GM23338 (cell line): ENCODE measurements at regions not wholly inside any gene's neighbourhood (a gene's known extent, or its start where the extent isn't known, plus 50 kb on each side); places are given as distances from the start of the nearest gene placed in this dataset.

ENCODE experiments used
- ATAC-seq: fragments of 200-7000 bp; cut with Tn5 transposase; 3 replicates; pipeline ENCODE4 v1.9.1; 2020
- DNase-seq: peaks from one replicate; pipeline ENCODE4 v3.0.0-alpha.2; 2015; ENCODE audit warnings: low spot score
- H2AFZ ChIP-seq: fragments of 200-600 bp; sonication (generic); 2 replicates; pipeline ENCODE4 v1.8.0; 2016; ENCODE audit warnings: antibody characterized with exemption, mild to moderate bottlenecking, moderate library complexity
- H3F3A ChIP-seq: fragments of 200-600 bp; sonication (generic); replicated peaks from 2 replicates; pipeline ENCODE4 v1.8.0; 2017; ENCODE audit warnings: antibody characterized with exemption, mixed run types, low read depth
- H3K27ac ChIP-seq: fragments of 200-600 bp; sonication (generic); 2 replicates; pipeline ENCODE4 v1.6.1; 2016; ENCODE audit warnings: low read depth
- H3K27me3 ChIP-seq: fragments of 200-600 bp; sonication (generic); 2 replicates; pipeline ENCODE4 v1.8.0; 2016; ENCODE audit warnings: mild to moderate bottlenecking, mixed run types, moderate library complexity; ENCODE audit not compliant: insufficient read depth
- H3K36me3 ChIP-seq: fragments of 200-600 bp; sonication (generic); 2 replicates; pipeline ENCODE4 v1.8.0; 2016; ENCODE audit warnings: mild to moderate bottlenecking; ENCODE audit not compliant: insufficient read depth
- H3K4me1 ChIP-seq: fragments of 200-600 bp; sonication (generic); 2 replicates; pipeline ENCODE4 v1.8.0; 2016; ENCODE audit warnings: mild to moderate bottlenecking, moderate library complexity; ENCODE audit not compliant: insufficient read depth
- H3K4me2 ChIP-seq: fragments of 200-600 bp; sonication (generic); 2 replicates; pipeline ENCODE4 v1.7.1; 2017; ENCODE audit warnings: mixed run types
- H3K4me3 ChIP-seq: fragments of 200-600 bp; sonication (generic); 2 replicates; pipeline ENCODE4 v1.6.1; 2016; ENCODE audit warnings: mixed run types
- H3K79me2 ChIP-seq: fragments of 200-600 bp; sonication (generic); replicated peaks from 2 replicates; pipeline ENCODE4 v1.8.0; 2017; ENCODE audit warnings: mild to moderate bottlenecking; ENCODE audit not compliant: insufficient read depth
- H3K9me2 ChIP-seq: fragments of 200-600 bp; sonication (generic); 2 replicates; pipeline ENCODE4 v1.8.0; 2017; ENCODE audit not compliant: insufficient read depth
- H4K20me1 ChIP-seq: fragments of 200-600 bp; sonication (generic); replicated peaks from 2 replicates; pipeline ENCODE4 v1.8.0; 2017; ENCODE audit warnings: mild to moderate bottlenecking; ENCODE audit not compliant: insufficient read depth
- H3K27ac Mint-ChIP-seq: 2 replicates; pipeline ENCODE4 v1.8.0; 2020; ENCODE audit warnings: inconsistent platforms, mild to moderate bottlenecking, moderate library complexity, mixed read lengths
- H3K27me3 Mint-ChIP-seq: 3 replicates; pipeline ENCODE4 v1.8.0; 2022; ENCODE audit warnings: low read depth, mild to moderate bottlenecking, moderate library complexity, mixed read lengths, inconsistent platforms; ENCODE audit not compliant: insufficient read depth, poor library complexity
- H3K36me3 Mint-ChIP-seq: 3 replicates; pipeline ENCODE4 v1.8.0; 2021; ENCODE audit warnings: low read depth, mild to moderate bottlenecking, inconsistent platforms, moderate library complexity, mixed read lengths
- H3K4me1 Mint-ChIP-seq: 3 replicates; pipeline ENCODE4 v1.8.0; 2020; ENCODE audit warnings: mild to moderate bottlenecking, inconsistent platforms, mixed read lengths
- H3K4me3 Mint-ChIP-seq: 3 replicates; pipeline ENCODE4 v1.8.0; 2021; ENCODE audit warnings: moderate library complexity, mild to moderate bottlenecking, inconsistent platforms, mixed read lengths
- H3K9me3 Mint-ChIP-seq: 3 replicates; pipeline ENCODE4 v1.8.0; 2020; ENCODE audit warnings: moderate library complexity, mild to moderate bottlenecking, inconsistent platforms, mixed read lengths
- CREB1 ChIP-seq: fragments of 250-450 bp; sonication (Bioruptor Pico); IDR thresholded peaks from 2 replicates; pipeline ENCODE4 v1.5.0; 2020; ENCODE audit warnings: low read depth, mild to moderate bottlenecking, moderate library complexity
- EZH2 ChIP-seq: fragments of 200-600 bp; sonication (generic); IDR thresholded peaks from one replicate; pipeline ENCODE4 v1.8.0; 2017; ENCODE audit warnings: antibody characterized with exemption, mild to moderate bottlenecking, low read depth; ENCODE audit not compliant: unreplicated experiment
- EZH2phosphoT487 ChIP-seq: fragments of 200-600 bp; sonication (generic); IDR thresholded peaks from one replicate; pipeline ENCODE4 v1.8.1; 2018; ENCODE audit warnings: antibody characterized with exemption; ENCODE audit not compliant: unreplicated experiment
- JUNB ChIP-seq: IDR thresholded peaks from one replicate; pipeline ENCODE4 v1.6.1; 2016; ENCODE audit warnings: antibody characterized with exemption; ENCODE audit not compliant: unreplicated experiment
- NANOG ChIP-seq: IDR thresholded peaks from 2 replicates; pipeline ENCODE4 v1.6.1; 2016; ENCODE audit warnings: antibody characterized with exemption, borderline replicate concordance
- POLR2AphosphoS5 ChIP-seq: IDR thresholded peaks from 2 replicates; pipeline ENCODE4 v1.6.1; 2016; ENCODE audit warnings: antibody characterized with exemption, low read depth
- STAT1 ChIP-seq: IDR thresholded peaks from one replicate; pipeline ENCODE4 v1.6.1; 2016; ENCODE audit warnings: antibody characterized with exemption; ENCODE audit not compliant: unreplicated experiment
- ZNF114 ChIP-seq: fragments of 250-450 bp; sonication (Bioruptor Pico); IDR thresholded peaks from 2 replicates; pipeline ENCODE4 v1.5.0; 2020; ENCODE audit warnings: mild to moderate bottlenecking, moderate library complexity
- ZNF331 ChIP-seq: fragments of 250-450 bp; sonication (Bioruptor Pico); IDR thresholded peaks from 2 replicates; pipeline ENCODE4 v1.5.0; 2020; ENCODE audit warnings: low read depth, mild to moderate bottlenecking, moderate library complexity
- TF ChIP-seq, protein P1 (sequence below), 2 experiments: fragments of 200-600 bp in 1 of 2; sonication (generic) in 1 of 2; conservative IDR thresholded peaks; 2 replicates each; pipeline versions ENCODE4 v1.5.1 to v1.6.1; 2016 to 2017; ENCODE audit warnings: antibody characterized with exemption in 2 of 2, low read depth in 2 of 2, mild to moderate bottlenecking in 2 of 2, moderate library complexity in 1 of 2
- TF ChIP-seq, protein P2 (sequence below): IDR thresholded peaks from one replicate; pipeline ENCODE4 v1.6.1; 2018; ENCODE audit warnings: antibody characterized with exemption; ENCODE audit not compliant: unreplicated experiment
- TF ChIP-seq, protein P3 (sequence below): IDR thresholded peaks from 2 replicates; pipeline ENCODE4 v1.6.1; 2016; ENCODE audit warnings: antibody characterized with exemption

- peaks cover 15% of the 10 kb centered on the region for H3K4me1 ChIP-seq
- ATAC-seq (peak; percentile 23), DNase-seq (peak; percentile 32)
- H3K9me2 ChIP-seq: no peaks in the 10 kb centered on the region; the same call in 1 of the 2 replicates
- peak overlapping the region; percentile 93 for H3K4me2 ChIP-seq
- H3F3A ChIP-seq: no peaks in the 10 kb centered on the region
- H3K4me3 ChIP-seq: peak overlapping the region; percentile 66
- no peaks in the 10 kb centered on the region; the same call in 1 of the 2 replicates for H3K36me3 ChIP-seq
- H2AFZ ChIP-seq: peak overlapping the region; percentile 99
- H3K27ac Mint-ChIP-seq: no peak overlapping the region
- peak overlapping the region; percentile 66 for H3K4me3 Mint-ChIP-seq
- no peak for TF ChIP-seq CREB1 (CRISPR knock-in tag)
- no peak for TF ChIP-seq NANOG
- TF ChIP-seq JUNB: no peak
- TF ChIP-seq, protein P1, sequence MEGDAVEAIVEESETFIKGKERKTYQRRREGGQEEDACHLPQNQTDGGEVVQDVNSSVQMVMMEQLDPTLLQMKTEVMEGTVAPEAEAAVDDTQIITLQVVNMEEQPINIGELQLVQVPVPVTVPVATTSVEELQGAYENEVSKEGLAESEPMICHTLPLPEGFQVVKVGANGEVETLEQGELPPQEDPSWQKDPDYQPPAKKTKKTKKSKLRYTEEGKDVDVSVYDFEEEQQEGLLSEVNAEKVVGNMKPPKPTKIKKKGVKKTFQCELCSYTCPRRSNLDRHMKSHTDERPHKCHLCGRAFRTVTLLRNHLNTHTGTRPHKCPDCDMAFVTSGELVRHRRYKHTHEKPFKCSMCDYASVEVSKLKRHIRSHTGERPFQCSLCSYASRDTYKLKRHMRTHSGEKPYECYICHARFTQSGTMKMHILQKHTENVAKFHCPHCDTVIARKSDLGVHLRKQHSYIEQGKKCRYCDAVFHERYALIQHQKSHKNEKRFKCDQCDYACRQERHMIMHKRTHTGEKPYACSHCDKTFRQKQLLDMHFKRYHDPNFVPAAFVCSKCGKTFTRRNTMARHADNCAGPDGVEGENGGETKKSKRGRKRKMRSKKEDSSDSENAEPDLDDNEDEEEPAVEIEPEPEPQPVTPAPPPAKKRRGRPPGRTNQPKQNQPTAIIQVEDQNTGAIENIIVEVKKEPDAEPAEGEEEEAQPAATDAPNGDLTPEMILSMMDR (conservative IDR thresholded peaks at IDR 0.05; ENCODE audit: low read depth in 2 of 2): no peak
- TF ChIP-seq ZNF114 (CRISPR knock-in tag): no peak
- TF ChIP-seq ZNF331: no peak
- no peaks in the 10 kb centered on the region for H4K20me1 ChIP-seq
- H3K27me3 ChIP-seq: peaks cover 3% of the 10 kb centered on the region; the same call in 1 of the 2 replicates
- H3K36me3 Mint-ChIP-seq: no peaks in the 10 kb centered on the region
- no peaks in the 10 kb centered on the region for H3K9me3 Mint-ChIP-seq
- H3K27me3 Mint-ChIP-seq: peaks cover 13% of the 10 kb centered on the region
- no peaks in the 10 kb centered on the region for H3K79me2 ChIP-seq
- no peak overlapping the region for H3K27ac ChIP-seq
- H3K4me1 Mint-ChIP-seq: peaks cover 23% of the 10 kb centered on the region
Observed at GRCh38 chr15:99485153-99485961, 80.4 kb upstream of the MEF2A start.

DNA sequence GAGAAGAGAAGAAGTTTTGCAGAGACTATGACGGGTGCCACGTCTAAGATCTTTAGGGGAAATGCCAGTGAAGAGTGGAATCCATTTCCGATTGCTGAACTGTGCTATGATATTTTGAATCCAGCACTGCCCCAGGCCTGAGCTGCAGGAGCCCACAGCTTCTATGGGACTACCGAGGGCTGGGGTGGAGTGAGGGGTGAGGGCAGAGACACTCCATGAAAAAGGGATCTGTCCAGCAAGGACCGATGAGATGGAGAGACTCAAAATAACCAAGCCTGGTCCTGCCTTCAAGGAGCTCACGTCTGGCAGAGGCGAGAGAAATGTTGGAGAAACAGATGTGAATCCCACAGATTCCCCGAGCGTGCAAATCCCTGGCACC is 79.8 kb upstream of the MEF2A start:
- H3K4me1 ChIP-seq: peaks cover 15% of the 10 kb centered on the region
- peak overlapping the region; percentile 66 for H3K4me3 ChIP-seq
- H3K79me2 ChIP-seq: no peaks in the 10 kb centered on the region
- no peaks in the 10 kb centered on the region for H3F3A ChIP-seq
- H3K4me1 Mint-ChIP-seq: peaks cover 23% of the 10 kb centered on the region
- H2AFZ ChIP-seq: peak overlapping the region; percentile 99
- ATAC-seq (peak; percentile 45), DNase-seq (peak; percentile 27)
- no peaks in the 10 kb centered on the region; the same call in 2 of the 3 replicates for H3K9me3 Mint-ChIP-seq
- H3K4me3 Mint-ChIP-seq: peak overlapping the region; percentile 66
- H3K27me3 ChIP-seq: peaks cover 3% of the 10 kb centered on the region; the same call in 1 of the 2 replicates
- H3K4me2 ChIP-seq: peak overlapping the region; percentile 93
- H3K36me3 ChIP-seq: no peaks in the 10 kb centered on the region; the same call in 1 of the 2 replicates
- no peak overlapping the region for H3K27ac Mint-ChIP-seq
- no peaks in the 10 kb centered on the region for H4K20me1 ChIP-seq
- no peak overlapping the region for H3K27ac ChIP-seq
- H3K9me2 ChIP-seq: no peaks in the 10 kb centered on the region; the same call in 1 of the 2 replicates
- no peaks in the 10 kb centered on the region for H3K36me3 Mint-ChIP-seq
- H3K27me3 Mint-ChIP-seq: peaks cover 13% of the 10 kb centered on the region
- TF ChIP-seq STAT1 (no peak), POLR2AphosphoS5 (no peak), CREB1 (CRISPR knock-in tag) (no peak), ZNF331 (no peak), JUNB (no peak), NANOG (no peak), EZH2phosphoT487 (no peak), ZNF114 (CRISPR knock-in tag) (no peak), EZH2 (no peak)
- TF ChIP-seq, protein P1 (conservative IDR thresholded peaks at IDR 0.05; ENCODE audit: low read depth in 2 of 2): no peak
- TF ChIP-seq, protein P2, sequence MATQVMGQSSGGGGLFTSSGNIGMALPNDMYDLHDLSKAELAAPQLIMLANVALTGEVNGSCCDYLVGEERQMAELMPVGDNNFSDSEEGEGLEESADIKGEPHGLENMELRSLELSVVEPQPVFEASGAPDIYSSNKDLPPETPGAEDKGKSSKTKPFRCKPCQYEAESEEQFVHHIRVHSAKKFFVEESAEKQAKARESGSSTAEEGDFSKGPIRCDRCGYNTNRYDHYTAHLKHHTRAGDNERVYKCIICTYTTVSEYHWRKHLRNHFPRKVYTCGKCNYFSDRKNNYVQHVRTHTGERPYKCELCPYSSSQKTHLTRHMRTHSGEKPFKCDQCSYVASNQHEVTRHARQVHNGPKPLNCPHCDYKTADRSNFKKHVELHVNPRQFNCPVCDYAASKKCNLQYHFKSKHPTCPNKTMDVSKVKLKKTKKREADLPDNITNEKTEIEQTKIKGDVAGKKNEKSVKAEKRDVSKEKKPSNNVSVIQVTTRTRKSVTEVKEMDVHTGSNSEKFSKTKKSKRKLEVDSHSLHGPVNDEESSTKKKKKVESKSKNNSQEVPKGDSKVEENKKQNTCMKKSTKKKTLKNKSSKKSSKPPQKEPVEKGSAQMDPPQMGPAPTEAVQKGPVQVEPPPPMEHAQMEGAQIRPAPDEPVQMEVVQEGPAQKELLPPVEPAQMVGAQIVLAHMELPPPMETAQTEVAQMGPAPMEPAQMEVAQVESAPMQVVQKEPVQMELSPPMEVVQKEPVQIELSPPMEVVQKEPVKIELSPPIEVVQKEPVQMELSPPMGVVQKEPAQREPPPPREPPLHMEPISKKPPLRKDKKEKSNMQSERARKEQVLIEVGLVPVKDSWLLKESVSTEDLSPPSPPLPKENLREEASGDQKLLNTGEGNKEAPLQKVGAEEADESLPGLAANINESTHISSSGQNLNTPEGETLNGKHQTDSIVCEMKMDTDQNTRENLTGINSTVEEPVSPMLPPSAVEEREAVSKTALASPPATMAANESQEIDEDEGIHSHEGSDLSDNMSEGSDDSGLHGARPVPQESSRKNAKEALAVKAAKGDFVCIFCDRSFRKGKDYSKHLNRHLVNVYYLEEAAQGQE: no peak
- TF ChIP-seq, protein P3, sequence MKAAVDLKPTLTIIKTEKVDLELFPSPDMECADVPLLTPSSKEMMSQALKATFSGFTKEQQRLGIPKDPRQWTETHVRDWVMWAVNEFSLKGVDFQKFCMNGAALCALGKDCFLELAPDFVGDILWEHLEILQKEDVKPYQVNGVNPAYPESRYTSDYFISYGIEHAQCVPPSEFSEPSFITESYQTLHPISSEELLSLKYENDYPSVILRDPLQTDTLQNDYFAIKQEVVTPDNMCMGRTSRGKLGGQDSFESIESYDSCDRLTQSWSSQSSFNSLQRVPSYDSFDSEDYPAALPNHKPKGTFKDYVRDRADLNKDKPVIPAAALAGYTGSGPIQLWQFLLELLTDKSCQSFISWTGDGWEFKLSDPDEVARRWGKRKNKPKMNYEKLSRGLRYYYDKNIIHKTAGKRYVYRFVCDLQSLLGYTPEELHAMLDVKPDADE: no peak
